Uterus (tissue), 2 donors: ENCODE measurements at regions not wholly inside any gene's neighbourhood (a gene's known extent, or its start where the extent isn't known, plus 50 kb on each side); places are given as distances from the start of the nearest gene placed in this dataset.

Source experiments
- POLR2A ChIP-seq, 2 donors: fragments of 450-650 bp; IDR thresholded peaks; one replicate each; pipeline ENCODE4 v1.6.1; 2016; ENCODE audit warnings: antibody characterized with exemption in 2 of 2, mild to moderate bottlenecking in 1 of 2, moderate library complexity in 1 of 2
- TF ChIP-seq, protein P1 (sequence below), 4 experiments: fragments of 200-600 bp in 2 of 4; fragments of 450-650 bp in 2 of 4; sonication (generic) in 2 of 4; IDR thresholded peaks; one replicate each; pipeline ENCODE4 v1.5.1; 2016 to 2019; ENCODE audit warnings: antibody characterized with exemption in 4 of 4, mild to moderate bottlenecking in 2 of 4, moderate library complexity in 1 of 4

DNA sequence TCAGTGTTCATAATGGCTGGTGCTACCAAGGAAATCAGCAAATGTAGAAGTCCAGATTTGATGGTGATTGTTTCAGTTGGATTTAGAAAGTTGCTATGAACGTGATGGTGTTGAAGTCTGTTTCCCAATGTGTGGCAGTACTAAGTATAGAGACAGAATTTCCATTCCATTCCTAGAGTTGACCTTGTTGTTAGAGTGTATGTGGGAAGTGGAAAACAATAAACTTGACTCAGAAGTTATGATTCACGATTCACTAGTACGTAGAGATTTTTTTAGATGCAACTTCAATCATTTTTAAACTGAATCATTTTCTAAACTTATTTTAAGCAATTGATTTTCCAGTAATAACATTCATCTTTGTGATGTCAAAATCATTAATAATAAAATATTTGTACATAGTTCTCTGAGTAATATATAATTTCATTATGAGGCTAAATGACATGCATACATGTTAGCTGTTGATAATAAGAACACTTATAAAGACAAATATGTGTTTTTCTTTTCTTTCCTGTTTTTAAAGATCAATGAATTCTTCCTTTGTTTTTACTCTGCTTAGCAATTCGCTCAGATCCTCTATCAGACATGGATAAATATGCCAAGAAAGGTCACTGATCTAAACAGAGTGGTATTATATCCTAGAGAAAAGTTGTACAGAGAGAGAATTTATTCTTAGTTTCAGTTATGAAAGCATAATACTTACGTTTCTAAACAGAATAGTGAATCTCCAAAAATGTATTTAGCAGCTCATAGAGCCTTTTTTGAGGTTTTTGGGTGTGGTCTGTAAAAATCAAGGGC, 108.8 kb upstream of the GPR149 start:
- TF ChIP-seq, protein P1, sequence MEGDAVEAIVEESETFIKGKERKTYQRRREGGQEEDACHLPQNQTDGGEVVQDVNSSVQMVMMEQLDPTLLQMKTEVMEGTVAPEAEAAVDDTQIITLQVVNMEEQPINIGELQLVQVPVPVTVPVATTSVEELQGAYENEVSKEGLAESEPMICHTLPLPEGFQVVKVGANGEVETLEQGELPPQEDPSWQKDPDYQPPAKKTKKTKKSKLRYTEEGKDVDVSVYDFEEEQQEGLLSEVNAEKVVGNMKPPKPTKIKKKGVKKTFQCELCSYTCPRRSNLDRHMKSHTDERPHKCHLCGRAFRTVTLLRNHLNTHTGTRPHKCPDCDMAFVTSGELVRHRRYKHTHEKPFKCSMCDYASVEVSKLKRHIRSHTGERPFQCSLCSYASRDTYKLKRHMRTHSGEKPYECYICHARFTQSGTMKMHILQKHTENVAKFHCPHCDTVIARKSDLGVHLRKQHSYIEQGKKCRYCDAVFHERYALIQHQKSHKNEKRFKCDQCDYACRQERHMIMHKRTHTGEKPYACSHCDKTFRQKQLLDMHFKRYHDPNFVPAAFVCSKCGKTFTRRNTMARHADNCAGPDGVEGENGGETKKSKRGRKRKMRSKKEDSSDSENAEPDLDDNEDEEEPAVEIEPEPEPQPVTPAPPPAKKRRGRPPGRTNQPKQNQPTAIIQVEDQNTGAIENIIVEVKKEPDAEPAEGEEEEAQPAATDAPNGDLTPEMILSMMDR (IDR thresholded peaks at IDR 0.05): no peak
- no peak for TF ChIP-seq POLR2A (IDR thresholded peaks at IDR 0.05)
